ENCODE measurements at regions not wholly inside any gene's neighbourhood (a gene's known extent, or its start where the extent isn't known, plus 50 kb on each side); places are given as distances from the start of the nearest gene placed in this dataset.

- H3K4me3 ChIP-seq (ENCODE audit: low read length): no peak overlapping the region
- H3F3A ChIP-seq (ENCODE audit: insufficient read depth, low read length, poor library complexity, severe bottlenecking): no peaks in the 10 kb centered on the region
- H4K20me1 ChIP-seq (ENCODE audit: insufficient read depth): no peaks in the 10 kb centered on the region
- H3K4me2 ChIP-seq (ENCODE audit: low read length): no peak overlapping the region
- H3K27ac ChIP-seq (ENCODE audit: low read length): no peak overlapping the region
- H3K36me3 ChIP-seq (ENCODE audit: insufficient read depth, low read length): no peaks in the 10 kb centered on the region
- H3K9me3 ChIP-seq (ENCODE audit: low read length): no peaks in the 10 kb centered on the region
- no peaks in the 10 kb centered on the region for H3K27me3 ChIP-seq (ENCODE audit: insufficient read depth, low read depth, low read length)
- no peak overlapping the region for H2AFZ ChIP-seq (ENCODE audit: low read depth, low read length)
- H3K9me2 ChIP-seq (ENCODE audit: insufficient read depth, low read length): no peaks in the 10 kb centered on the region
- no peak overlapping the region for H3K9ac ChIP-seq (ENCODE audit: low read length)
- TF ChIP-seq SMC3 (conservative IDR thresholded peaks at IDR 0.05; ENCODE audit: poor library complexity) (no peak), TAF1 (IDR thresholded peaks at IDR 0.05; ENCODE audit: low read depth) (no peak), CTCF (IDR thresholded peaks at IDR 0.05; ENCODE audit: poor library complexity, severe bottlenecking) (no peak), MXI1 (conservative IDR thresholded peaks at IDR 0.05; ENCODE audit: poor library complexity, severe bottlenecking) (no peak), REST (IDR thresholded peaks at IDR 0.05; ENCODE audit: borderline replicate concordance) (no peak), EZH2 (IDR thresholded peaks at IDR 0.05; ENCODE audit: borderline replicate concordance, insufficient read depth, low read length, poor library complexity, severe bottlenecking) (no peak)
- H3K79me2 ChIP-seq (replicated peaks; ENCODE audit: insufficient read depth, low read length): no peaks in the 10 kb centered on the region
These were observed 290.8 kb upstream of the SRRM4 start for GRCh38 chr12:118690506-118690905.

- Histone ChIP-seq H2AFZ (ENCODE audit: low read depth, low read length) (no peak overlapping the region), H3K4me3 (ENCODE audit: low read length) (no peak overlapping the region), H3F3A (ENCODE audit: insufficient read depth, low read length, poor library complexity, severe bottlenecking) (no peaks in the 10 kb centered on the region), H3K9me2 (ENCODE audit: insufficient read depth, low read length) (no peaks in the 10 kb centered on the region), H4K20me1 (ENCODE audit: insufficient read depth) (no peaks in the 10 kb centered on the region), H3K79me2 (replicated peaks; ENCODE audit: insufficient read depth, low read length) (no peaks in the 10 kb centered on the region), H3K27ac (ENCODE audit: low read length) (no peak overlapping the region), H3K9me3 (ENCODE audit: low read length) (no peaks in the 10 kb centered on the region), H3K9ac (ENCODE audit: low read length) (no peak overlapping the region), H3K36me3 (ENCODE audit: insufficient read depth, low read length) (no peaks in the 10 kb centered on the region), H3K4me2 (ENCODE audit: low read length) (no peak overlapping the region), H3K27me3 (ENCODE audit: insufficient read depth, low read depth, low read length) (no peaks in the 10 kb centered on the region)
- no peak for TF ChIP-seq RAD21 (conservative IDR thresholded peaks at IDR 0.05)
- TF ChIP-seq REST (IDR thresholded peaks at IDR 0.05; ENCODE audit: borderline replicate concordance): no peak
- no peak for TF ChIP-seq EZH2 (IDR thresholded peaks at IDR 0.05; ENCODE audit: borderline replicate concordance, insufficient read depth, low read length, poor library complexity, severe bottlenecking)
- no peak for TF ChIP-seq TAF1 (IDR thresholded peaks at IDR 0.05; ENCODE audit: low read depth)
- TF ChIP-seq MXI1 (conservative IDR thresholded peaks at IDR 0.05; ENCODE audit: poor library complexity, severe bottlenecking): no peak
- no peak for TF ChIP-seq SMC3 (conservative IDR thresholded peaks at IDR 0.05; ENCODE audit: poor library complexity)
- TF ChIP-seq EP300 (conservative IDR thresholded peaks at IDR 0.05; ENCODE audit: poor library complexity, severe bottlenecking): no peak
- TF ChIP-seq CTCF (IDR thresholded peaks at IDR 0.05; ENCODE audit: poor library complexity, severe bottlenecking): no peak
- TF ChIP-seq POLR2AphosphoS5 (IDR thresholded peaks at IDR 0.05): no peak
These were observed 287.1 kb upstream of the SRRM4 start for GRCh38 chr12:118694128-118694775.
